HepG2 (cell line): ENCODE measurements at regions not wholly inside any gene's neighbourhood (a gene's known extent, or its start where the extent isn't known, plus 50 kb on each side); places are given as distances from the start of the nearest gene placed in this dataset.

Source experiments
- ATAC-seq: fragments of 200-7000 bp; cut with Tn5 transposase; 3 replicates; pipeline ENCODE4 v1.9.1; 2020; ENCODE audit warnings: mild to moderate bottlenecking, moderate library complexity
- BruUV-seq: library from RNA; stranded (reverse); fragments of 400-500 nt; replicated peaks from 2 replicates; lab custom pipeline; 2021; lab: Mats Ljungman, UMichigan
- CTCF ChIA-PET: fragments of 300-600 bp; formaldehyde crosslinking; extraction: SDS; loops from one replicate; lab custom pipeline; 2021; ENCODE audit warnings: low total read pairs, inconsistent platforms, low intra/inter-chr PET ratio; lab: Yijun Ruan, JAX
- POLR2A ChIA-PET: fragments of 350-600 bp; sonication (Branson Sonifier 250); formaldehyde crosslinking; loops from one replicate; lab custom pipeline; 2020; ENCODE audit warnings: antibody characterized with exemption, inconsistent platforms; lab: Yijun Ruan, JAX
- DNase-seq: peaks from one replicate; pipeline ENCODE4 v3.0.0-alpha.2; 2015; ENCODE audit warnings: low spot score
- FAIRE-seq: peaks from 3 replicates; lab custom pipeline; 2011; peaks lifted over from hg19 to GRCh38; lab: Jason Lieb, UNC
- H2AFZ ChIP-seq: one replicate; pipeline ENCODE4 v1.6.1; 2011; ENCODE audit warnings: low read length, inconsistent platforms
- H3K27ac ChIP-seq: fragments of 300-600 bp; 3 replicates; pipeline ENCODE4 v1.8.0; 2011; ENCODE audit warnings: mixed run types, mild to moderate bottlenecking, mixed read lengths, low read length, inconsistent platforms; ENCODE audit not compliant: insufficient read depth; ENCODE audit errors: extremely low read length
- H3K27me3 ChIP-seq, 2 experiments: fragments of 200-600 bp in 1 of 2; 2 replicates in 1 of 2; 3 replicates in 1 of 2; pipeline versions ENCODE4 v1.6.0 to v1.8.0; 2011; ENCODE audit warnings: low read length in 2 of 2, mild to moderate bottlenecking in 2 of 2, moderate library complexity in 2 of 2, inconsistent platforms in 1 of 2; ENCODE audit not compliant: insufficient read depth in 2 of 2, control insufficient read depth in 1 of 2
- H3K36me3 ChIP-seq, 2 experiments: fragments of 200-600 bp in 1 of 2; replicated peaks in 1 of 2; 2 replicates in 1 of 2; 3 replicates in 1 of 2; pipeline versions ENCODE4 v1.5.1 to v1.8.0; 2011; ENCODE audit warnings: low read length in 2 of 2, inconsistent platforms in 1 of 2; ENCODE audit not compliant: insufficient read depth in 2 of 2, control insufficient read depth in 1 of 2
- H3K4me1 ChIP-seq: 2 replicates; pipeline ENCODE4 v1.5.1; 2012; ENCODE audit warnings: low read length, inconsistent platforms; ENCODE audit not compliant: insufficient read depth
- H3K4me2 ChIP-seq: 2 replicates; pipeline ENCODE4 v1.6.0; 2011; ENCODE audit warnings: low read depth, low read length, inconsistent platforms
- H3K4me3 ChIP-seq, 3 experiments: fragments of 200-600 bp in 1 of 3; sonication (generic), shearing (Covaris generic) in 1 of 3; replicated peaks in 1 of 3; 2 replicates each; pipeline ENCODE4 v1.5.1; 2011 to 2016; ENCODE audit warnings: low read length in 3 of 3, inconsistent platforms in 2 of 3, low read depth in 2 of 3, mild to moderate bottlenecking in 2 of 3, control low read depth in 1 of 3, mixed read lengths in 1 of 3; ENCODE audit not compliant: insufficient read depth in 1 of 3
- H3K79me2 ChIP-seq: one replicate; pipeline ENCODE4 v1.6.1; 2011; ENCODE audit warnings: low read length, inconsistent platforms; ENCODE audit not compliant: insufficient read depth
- H3K9ac ChIP-seq: 2 replicates; pipeline ENCODE4 v1.6.0; 2011; ENCODE audit warnings: mild to moderate bottlenecking, low read depth, low read length, inconsistent platforms; ENCODE audit not compliant: insufficient read depth
- H3K9me3 ChIP-seq: 2 replicates; pipeline ENCODE4 v1.5.1; 2012; ENCODE audit warnings: mild to moderate bottlenecking, low read length
- H4K20me1 ChIP-seq: 2 replicates; pipeline ENCODE4 v1.6.0; 2011; ENCODE audit warnings: inconsistent platforms, mild to moderate bottlenecking, low read length, moderate library complexity; ENCODE audit not compliant: insufficient read depth
- IKZF5 ChIP-seq: IDR thresholded peaks from 2 replicates; pipeline ENCODE4 v1.6.1; 2018; ENCODE audit warnings: missing genetic modification reagents, mild to moderate bottlenecking, missing compliant biosample characterization
- MAFF ChIP-seq: IDR thresholded peaks from 2 replicates; pipeline ENCODE4 v1.6.1; 2011; ENCODE audit warnings: low read depth, low read length, improper control_type of control experiment
- MAFK ChIP-seq, 2 experiments: IDR thresholded peaks in 1 of 2; conservative IDR thresholded peaks in 1 of 2; 2 replicates each; pipeline ENCODE4 v1.6.1; 2011; ENCODE audit warnings: improper control_type of control experiment in 2 of 2, low read length in 2 of 2
- MLLT10 ChIP-seq: sonication (generic); formaldehyde crosslinking; IDR thresholded peaks from 2 replicates; pipeline ENCODE4 v1.4.0; 2020; ENCODE audit warnings: missing genetic modification reagents
- ZNF446 ChIP-seq: sonication (generic); formaldehyde crosslinking; IDR thresholded peaks from 2 replicates; pipeline ENCODE4 v1.5.0; 2020; ENCODE audit warnings: mild to moderate bottlenecking, missing genetic modification reagents
- ZNF546 ChIP-seq: sonication (generic); formaldehyde crosslinking; conservative IDR thresholded peaks from 2 replicates; pipeline ENCODE4 v1.8.1; 2023; ENCODE audit warnings: mild to moderate bottlenecking, missing genetic modification reagents
- ZNF547 ChIP-seq: sonication (generic); formaldehyde crosslinking; IDR thresholded peaks from 2 replicates; pipeline ENCODE4 v1.5.1; 2020; ENCODE audit warnings: mild to moderate bottlenecking, missing genetic modification reagents
- WGBS: methylation state at CpG from one replicate; pipeline ENCODE4 v1.1.6; 2017; ENCODE audit warnings: low lambda C conversion rate; 5-methylcytosine and 5-hydroxymethylcytosine counted together
- in situ Hi-C: cut with HindIII; loops from 2 replicates; pipeline ENCODE4 v1.10.0; 2017; ENCODE audit warnings: low pct_unique_long_range_greater_than_20kb; ENCODE audit not compliant: extremely low pct_ligation_motif_present
- intact Hi-C: fragments of 100-400 bp; cut with micrococcal nuclease; formaldehyde crosslinking; loops from one replicate; pipeline ENCODE4 v1.10.0; 2022; ENCODE audit not compliant: unreplicated experiment

- H3K4me2 ChIP-seq, result no peak overlapping the region
- H3K27ac ChIP-seq, result no peak overlapping the region
- H3K9me3 ChIP-seq, result no peaks in the 10 kb centered on the region
- WGBS, result 22% methylated on average over 5 of the region's 5 CpGs
- CTCF ChIA-PET, result no interaction called here
- H2AFZ ChIP-seq, result no peak overlapping the region
- no peak for ATAC-seq
- no peak overlapping the region for H3K4me3 ChIP-seq
- intact Hi-C loops, result no loop called here
- no peak overlapping the region for H3K9ac ChIP-seq
- peak; percentile 94 for TF ChIP-seq MAFF
- no peak for TF ChIP-seq ZNF547 (CRISPR knock-in tag)
- TF ChIP-seq MAFK (conservative IDR thresholded peaks at IDR 0.05 in 1 of 2, IDR thresholded peaks at IDR 0.05 in 1 of 2; ENCODE audit: low read length in 2 of 2), result peak; percentile 93 to 96
- TF ChIP-seq, all 625 proteins: peak for 2
- Histone ChIP-seq H4K20me1 (no peaks in the 10 kb centered on the region), H3K79me2 (no peaks in the 10 kb centered on the region), H3K36me3 (no peaks in the 10 kb centered on the region), H3K4me1 (no peaks in the 10 kb centered on the region), H3K27me3 (no peaks in the 10 kb centered on the region)
- FAIRE-seq (no peak), DNase-seq (no peak)
- no TSS peak for BruUV-seq
- in situ Hi-C loops, result no loop called here
- POLR2A ChIA-PET, result no interaction called here
These were observed 336.1 kb upstream of the RARB start for GRCh38 chr3:25091934-25092333.

GRCh38 chr3:25094932-25095685, 333.0 kb upstream of the RARB start:
- FAIRE-seq, result no peak
- WGBS, result 8% methylated on average over 2 of the region's 2 CpGs
- H3K4me3 ChIP-seq, result no peak overlapping the region
- no peaks in the 10 kb centered on the region for H3K27me3 ChIP-seq
- CTCF ChIA-PET, result no interaction called here
- no peak for ATAC-seq
- H2AFZ ChIP-seq, result no peak overlapping the region
- in situ Hi-C loops (no loop called here), intact Hi-C loops (no loop called here)
- POLR2A ChIA-PET, result no interaction called here
- H3K9me3 ChIP-seq, result no peaks in the 10 kb centered on the region
- H3K9ac ChIP-seq, result no peak overlapping the region
- no peaks in the 10 kb centered on the region for H4K20me1 ChIP-seq
- no peak overlapping the region for H3K4me2 ChIP-seq
- H3K79me2 ChIP-seq, result no peaks in the 10 kb centered on the region
- H3K27ac ChIP-seq, result no peak overlapping the region
- DNase-seq, result no peak
- BruUV-seq, result no TSS peak
- H3K36me3 ChIP-seq, result no peaks in the 10 kb centered on the region
- TF ChIP-seq IKZF5 (CRISPR knock-in tag) (no peak), ZNF546 (CRISPR knock-in tag) (no peak), ZNF446 (no peak), MLLT10 (no peak)
- no peaks in the 10 kb centered on the region for H3K4me1 ChIP-seq
